ENCODE measurements at regions not wholly inside any gene's neighbourhood (a gene's known extent, or its start where the extent isn't known, plus 50 kb on each side); places are given as distances from the start of the nearest gene placed in this dataset.
"Not testable (repeated sequence)": the region's sequence is repeated elsewhere in the genome, so short reads cannot be mapped to it uniquely, and the experiment has no call there.

DNA sequence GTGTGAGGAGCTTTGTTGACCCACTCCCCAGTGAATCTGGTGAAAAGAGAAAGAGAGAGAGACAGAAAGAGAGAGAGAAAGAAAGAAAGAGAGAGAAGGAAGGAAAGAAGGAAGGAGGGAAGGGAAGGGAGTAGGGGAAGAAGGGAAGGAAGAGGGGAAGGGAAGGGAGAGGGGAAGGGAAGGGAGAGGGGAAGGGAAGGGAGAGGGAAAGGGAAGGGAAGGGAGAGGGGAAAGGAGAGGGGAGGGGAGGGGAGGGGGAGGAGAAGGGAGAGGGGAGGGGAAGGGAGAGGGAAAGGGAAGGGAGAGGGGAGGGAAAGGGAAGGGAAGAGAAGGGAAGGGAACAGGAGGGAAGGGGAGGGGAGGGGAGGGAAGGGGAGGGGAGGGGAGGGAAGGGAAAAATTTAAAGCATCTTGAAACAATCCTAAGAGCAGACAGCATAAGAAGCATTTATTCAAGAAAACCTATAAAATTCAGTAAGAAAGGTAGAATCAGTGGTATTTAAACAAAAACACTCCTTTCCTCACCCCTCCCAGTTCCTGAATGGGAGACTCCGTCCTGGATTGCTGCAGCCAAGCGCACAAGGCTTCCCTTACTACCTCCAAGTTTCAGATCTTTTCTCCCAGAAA is 846.2 kb upstream of the POM121L12 start:
- no peak for DNase-seq
- intact Hi-C loops (cut with DNase I), result no loop called here

DNA sequence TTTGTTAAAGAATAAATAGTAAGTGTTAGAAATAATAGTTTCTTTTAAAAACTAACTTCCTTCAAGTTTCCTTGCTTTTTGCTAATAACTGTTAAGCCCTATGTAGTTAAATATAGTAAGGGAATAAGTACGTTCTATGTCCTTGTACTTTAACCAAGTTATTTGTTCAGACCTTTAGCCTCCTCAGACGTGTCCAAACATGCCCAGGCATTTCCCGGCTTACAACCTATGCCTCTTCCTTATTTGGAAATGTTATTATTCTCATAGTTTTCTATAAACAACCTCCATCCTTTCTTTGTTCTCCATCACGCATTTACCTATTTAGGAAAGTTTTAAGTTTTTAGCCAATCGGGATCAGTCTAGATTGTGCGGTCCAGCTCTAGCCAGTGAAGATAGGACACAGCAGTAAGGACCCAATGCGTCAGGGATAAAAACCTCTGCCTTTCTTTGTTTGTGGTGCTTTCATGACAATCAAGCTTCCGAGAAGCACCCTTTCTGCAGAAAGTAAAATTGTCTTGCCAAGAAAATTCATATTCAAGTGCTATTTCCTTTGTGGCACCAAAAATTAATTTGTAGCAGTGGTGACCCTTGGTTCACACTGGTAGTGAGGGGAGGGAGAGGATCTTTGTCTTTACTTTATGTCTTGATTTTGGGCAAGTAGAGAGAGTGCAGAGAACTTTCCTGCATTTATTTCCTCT is 851.3 kb upstream of the POM121L12 start:
- intact Hi-C loops (cut with DNase I), result no loop called here
- DNase-seq, result no peak

DNA sequence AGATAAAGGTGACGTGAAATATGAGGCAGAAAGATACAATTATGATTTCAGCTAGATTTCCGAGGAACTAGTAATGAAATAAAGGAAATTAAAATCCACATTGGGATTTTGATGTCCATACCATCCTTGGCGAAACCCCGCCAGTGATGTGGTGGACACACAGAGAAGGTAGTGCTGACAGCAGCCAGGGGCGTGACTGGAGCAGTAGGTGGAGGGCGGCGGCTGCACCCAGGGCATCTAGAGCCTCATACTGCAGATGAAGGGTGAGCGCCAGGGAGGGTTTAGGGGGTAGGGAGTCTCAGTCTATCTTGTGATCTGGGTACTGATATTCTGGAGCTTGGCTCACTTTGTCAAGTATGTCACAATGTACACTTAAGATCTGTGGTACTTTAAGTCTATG is 855.5 kb upstream of the POM121L12 start:
- peak in 2 of 10 donors; percentile 55 to 70 for DNase-seq
- intact Hi-C loops (cut with DNase I), result no loop called here

DNA sequence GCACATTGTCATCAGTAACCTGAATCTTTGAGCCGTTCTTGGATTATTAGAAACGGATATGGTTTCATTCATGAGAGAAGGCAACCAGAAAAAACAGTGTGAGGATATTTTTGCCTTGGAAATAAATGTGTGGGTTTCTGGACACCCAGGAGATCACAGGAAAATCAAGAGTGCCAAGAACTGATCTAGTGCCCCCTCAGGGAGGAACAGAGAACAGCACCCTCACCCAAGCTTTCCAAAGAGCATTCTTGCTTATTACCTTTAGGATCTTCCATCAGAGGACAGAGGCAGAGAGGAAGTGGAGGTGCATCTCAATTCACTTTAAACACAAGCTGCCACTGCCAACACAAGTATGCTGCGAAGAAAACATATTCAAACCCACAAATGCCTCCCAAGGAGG is 851.5 kb upstream of the COBL start:
- no peak for DNase-seq
- intact Hi-C loops (cut with DNase I), result no loop called here

DNA sequence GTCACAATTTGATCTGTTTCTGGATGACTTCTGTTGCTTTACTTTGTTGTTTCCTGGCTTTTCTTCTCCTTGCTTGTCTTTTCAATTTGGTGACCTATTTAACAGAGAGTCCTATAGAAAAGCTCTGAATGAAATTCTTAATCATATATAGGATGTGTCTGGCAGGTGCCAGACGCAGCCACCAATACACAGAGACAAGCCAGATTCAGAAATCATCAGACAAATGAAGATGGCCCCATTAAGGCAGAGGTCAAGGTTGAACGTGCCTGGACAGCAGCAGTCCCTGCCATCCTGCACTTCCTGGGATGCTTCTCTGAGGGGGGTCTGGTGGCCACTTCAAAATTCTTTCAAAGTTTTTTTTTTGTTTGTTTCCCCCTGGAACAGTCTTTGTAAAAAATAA is 846.7 kb upstream of the COBL start:
- intact Hi-C loops (cut with DNase I), result no loop called here
- DNase-seq, result no peak

DNA sequence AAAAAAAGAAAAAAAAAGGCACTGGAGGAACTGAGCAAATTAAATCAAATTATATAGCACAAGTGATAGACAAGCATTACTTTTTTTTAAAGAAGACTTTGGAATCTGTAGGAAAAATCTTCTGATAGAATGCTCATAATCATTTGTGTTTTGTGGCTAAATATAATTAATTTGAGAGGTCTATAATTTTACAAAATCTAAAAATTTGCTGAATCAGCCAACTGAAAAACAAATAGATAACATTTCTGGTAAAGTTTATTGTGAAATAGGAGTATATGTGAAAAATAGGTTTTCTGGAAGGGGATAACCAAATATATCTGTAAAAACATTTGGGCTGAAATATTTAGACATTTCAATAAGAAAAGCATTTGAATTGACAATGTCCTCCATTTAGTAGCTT is 844.9 kb upstream of the COBL start:
- intact Hi-C loops (cut with DNase I), result no loop called here

DNA sequence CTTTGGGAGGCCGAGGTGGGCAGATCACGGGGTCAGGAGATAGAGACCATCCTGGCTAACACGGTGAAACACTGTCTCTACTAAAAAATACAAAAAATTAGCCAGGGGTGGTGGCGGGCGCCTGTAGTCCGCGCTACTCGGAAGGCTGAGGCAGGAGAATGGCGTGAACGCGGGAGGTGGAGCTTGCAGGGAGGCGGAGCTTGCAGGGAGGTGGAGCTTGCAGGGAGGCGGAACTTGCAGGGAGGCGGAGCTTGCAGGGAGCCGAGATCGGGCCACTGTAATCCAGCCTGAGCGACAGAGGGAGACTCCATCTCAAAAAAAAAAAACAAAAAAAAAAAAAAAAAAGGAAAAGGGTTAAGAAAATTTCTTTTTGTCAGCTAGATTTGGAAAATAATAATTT is 842.8 kb upstream of the COBL start:
- DNase-seq, result peak in 1 of 10 donors; percentile 59
- intact Hi-C loops (cut with DNase I), result not testable (repeated sequence)

More for the DNA sequence above, 844.9 kb upstream of the COBL start:
- DNase-seq, result no peak

DNA sequence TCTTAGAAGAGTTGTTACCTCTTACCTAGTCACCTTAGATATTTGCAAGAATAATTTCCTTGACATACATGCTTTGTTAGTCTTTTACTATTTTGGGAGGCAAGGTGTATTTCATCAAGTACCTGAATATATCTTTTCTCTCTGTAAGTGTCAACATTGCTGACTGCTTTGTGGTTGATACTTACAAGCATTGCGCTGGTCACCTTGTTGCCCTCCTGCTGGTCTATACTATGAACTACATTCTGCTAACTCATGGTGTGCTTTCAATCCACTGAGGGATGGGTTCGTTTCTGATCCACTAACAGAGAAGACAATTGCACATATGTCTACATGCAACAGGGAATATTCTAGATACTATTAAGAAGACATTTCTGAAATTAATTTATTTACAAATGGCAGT is 837.8 kb upstream of the COBL start:
- intact Hi-C loops (cut with DNase I), result no loop called here
- no peak for DNase-seq

DNA sequence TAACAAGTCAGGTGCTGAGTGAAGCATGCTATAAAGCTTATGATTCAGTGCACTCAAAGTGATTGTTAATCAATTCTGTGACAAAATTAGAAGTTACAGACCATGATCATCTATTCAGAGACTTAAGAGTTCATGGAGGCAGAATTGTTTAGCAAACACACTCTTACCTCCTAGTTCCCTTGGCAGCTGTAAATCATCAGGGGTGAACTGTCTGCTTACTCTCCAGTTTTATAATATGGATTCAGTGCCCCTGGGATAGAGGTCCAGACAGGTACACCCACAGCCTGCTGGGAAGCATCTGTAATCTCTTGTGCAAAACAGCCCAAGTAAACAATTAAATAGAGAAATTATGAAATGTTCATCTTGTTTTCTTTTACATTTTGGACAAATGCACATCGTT is 835.0 kb upstream of the COBL start:
- no peak for DNase-seq
- intact Hi-C loops (cut with DNase I), result no loop called here

DNA sequence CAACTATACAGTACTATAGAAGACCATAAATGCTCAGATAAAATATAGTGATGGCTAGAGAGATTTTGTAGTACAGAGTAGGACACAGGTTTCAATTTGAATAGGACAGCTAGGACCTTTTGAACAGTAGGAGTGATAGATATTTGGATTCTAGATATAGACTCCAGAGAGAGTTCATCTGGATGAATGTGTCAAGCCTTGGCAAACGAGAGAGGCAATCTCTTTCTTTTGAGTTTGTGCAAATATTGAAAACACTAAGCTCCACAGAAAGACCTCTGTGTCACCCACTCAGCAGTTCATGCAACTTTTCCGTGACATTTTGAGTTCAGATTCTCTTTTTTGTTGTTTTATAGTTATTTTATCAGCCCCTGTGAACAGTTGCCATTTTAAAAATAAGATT is 834.3 kb upstream of the COBL start:
- no peak for DNase-seq
- intact Hi-C loops (cut with DNase I), result no loop called here

DNA sequence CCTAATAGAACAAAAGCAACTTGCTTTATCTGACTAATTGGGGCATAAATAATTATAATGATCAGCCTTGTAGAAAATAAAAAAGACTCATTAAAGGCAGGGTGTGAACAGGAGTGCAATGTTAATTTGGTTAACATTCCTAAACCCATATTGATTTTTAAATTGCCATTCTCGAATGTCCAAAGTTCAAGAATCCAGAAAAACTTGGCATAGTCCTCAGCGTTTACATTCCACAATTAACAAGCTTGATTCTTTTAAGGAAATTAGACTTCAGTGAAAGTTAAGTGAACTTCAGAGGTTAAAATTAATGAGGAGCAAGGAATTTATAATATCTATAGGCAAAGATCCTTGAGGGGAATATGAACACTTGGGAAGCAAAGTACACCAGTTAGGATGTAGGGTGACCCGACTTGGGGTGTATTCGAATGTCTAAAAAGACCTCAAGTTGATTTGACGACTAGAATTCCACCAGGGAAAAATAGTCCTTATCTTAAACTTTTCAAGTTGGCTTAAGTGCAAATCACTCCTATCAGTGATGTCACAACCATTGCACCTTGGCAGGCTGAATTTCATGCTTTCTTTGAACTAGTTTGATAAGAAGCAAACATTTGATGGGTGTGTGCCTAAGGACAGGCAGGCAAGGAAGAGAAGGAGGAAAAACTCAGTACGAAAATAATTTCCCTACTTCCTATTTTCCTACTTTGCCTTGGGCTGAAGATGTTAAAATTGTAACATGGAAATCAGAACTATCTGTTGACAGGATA is 830.4 kb upstream of the COBL start:
- no peak for DNase-seq

DNA sequence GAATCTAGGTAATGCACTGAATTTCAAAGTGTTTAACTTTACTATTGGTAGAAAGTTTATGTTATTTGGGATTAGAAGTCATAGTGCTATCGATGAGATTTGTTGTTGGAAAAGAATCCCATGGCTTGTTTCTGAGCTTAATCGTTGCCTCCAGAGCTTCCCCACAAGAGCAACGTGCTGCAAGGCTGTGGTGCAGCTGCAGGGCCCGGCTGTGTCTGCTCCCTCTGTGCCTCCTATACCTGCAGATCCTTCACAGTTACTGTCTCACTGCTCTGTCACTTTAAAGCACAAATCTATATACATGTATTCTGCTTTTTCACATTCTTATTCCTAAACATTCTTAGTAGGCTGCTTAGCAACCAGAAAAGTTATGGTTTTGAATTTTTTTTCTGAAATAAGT is 826.6 kb upstream of the COBL start:
- peak in 2 of 10 donors; percentile 54 to 63 for DNase-seq
- intact Hi-C loops (cut with DNase I), result no loop called here

More for the DNA sequence above, 830.4 kb upstream of the COBL start:
- intact Hi-C loops (cut with DNase I), result no loop called here

DNA sequence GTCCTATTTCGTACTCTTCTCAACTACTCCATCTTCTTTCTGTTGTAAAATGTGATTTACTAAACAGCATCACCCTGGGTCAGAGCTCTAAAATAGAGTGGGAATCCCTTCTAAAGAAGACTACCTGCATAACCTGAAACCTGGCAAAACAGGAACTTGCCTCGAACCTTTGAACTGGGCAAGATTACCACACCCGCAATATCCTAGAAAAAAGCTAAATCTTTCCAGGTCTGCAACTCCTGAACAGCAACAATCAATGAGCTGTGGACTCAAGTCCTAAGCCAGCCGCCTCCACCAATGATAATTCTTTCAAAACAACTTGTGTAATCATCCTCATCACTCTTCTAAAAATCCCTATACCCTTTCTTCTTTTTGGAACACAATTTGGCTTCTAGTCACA is 824.2 kb upstream of the COBL start:
- DNase-seq, result no peak
- intact Hi-C loops (cut with DNase I), result no loop called here

DNA sequence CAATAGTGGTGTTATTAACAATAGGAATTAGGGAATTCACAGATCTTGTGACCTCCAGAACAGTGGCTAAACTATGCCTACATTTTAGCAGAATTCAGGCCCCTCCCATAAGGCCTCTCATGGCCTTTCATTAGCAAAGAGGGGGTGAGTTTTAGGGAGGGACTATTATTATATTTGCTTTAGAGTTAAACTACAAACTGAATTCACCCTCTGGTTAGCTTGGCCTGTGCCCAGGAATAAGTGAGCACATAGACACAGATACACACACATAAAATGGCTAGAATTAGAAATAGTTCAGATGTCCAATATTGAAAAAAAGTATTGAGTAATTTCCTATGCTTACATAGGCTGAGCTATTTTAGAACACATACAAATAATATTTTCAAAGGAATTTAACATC is 818.8 kb upstream of the COBL start:
- intact Hi-C loops (cut with DNase I), result no loop called here

DNA sequence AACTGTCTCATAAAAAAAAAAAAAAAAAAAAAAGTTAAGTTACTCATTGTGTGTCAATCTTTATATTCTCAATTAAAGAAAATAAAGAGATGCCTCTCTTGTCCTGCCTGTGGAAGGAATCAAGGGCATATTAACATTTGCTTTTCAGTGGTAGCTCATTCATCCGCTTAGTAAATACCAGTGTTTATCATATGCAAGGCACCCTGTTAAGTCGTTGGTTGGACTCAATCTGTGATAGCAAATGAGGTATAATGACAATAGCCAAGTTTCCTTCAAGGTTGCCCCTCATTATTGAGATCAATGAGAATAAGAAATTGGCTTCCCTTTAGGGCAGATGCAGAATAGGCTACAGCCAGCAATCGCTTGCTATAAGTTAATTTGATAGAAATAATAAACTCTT is 812.7 kb upstream of the COBL start:
- intact Hi-C loops (cut with DNase I), result no loop called here

More for the DNA sequence above, 818.8 kb upstream of the COBL start:
- no peak for DNase-seq

DNA sequence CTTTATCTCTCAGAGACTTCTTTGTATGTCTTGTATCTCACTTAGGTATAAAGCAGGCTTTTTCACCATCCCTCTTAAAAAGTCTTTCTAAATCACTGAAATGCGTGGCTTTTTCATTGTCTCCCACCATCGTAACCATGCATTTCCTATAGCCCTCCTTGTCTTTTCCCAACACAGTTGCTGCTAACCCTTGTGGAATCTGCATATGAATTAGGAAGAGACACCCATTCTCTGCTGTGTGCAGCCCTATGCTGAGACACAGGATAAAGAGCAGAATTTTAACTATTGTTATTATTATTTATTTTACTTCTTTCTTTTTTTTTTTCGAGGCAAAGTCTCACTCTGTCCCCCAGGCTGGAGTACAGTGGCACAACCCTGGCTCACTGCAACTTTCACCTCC is 804.3 kb upstream of the COBL start:
- no peak for DNase-seq
- intact Hi-C loops (cut with DNase I), result no loop called here

More for the DNA sequence above, 812.7 kb upstream of the COBL start:
- no peak for DNase-seq

DNA sequence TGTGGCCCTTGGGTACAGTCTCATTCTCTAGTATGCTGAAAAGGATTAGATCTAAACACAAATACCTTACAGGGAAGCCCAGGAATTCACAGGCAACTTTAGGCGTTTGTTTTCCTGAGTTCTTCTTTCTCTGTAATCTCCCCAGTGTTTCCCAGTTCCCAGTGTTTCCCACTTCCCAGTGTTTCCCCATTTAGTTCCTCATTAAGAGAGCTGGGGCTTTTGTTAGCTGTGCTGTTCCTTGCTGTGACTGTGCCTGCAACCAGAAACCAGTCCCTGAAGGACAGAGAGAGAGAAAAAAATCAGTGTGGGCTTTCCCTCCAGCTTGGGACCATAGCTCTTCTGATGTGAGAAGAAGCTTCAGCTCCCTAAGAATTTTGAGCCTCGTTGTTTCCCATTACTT is 802.9 kb upstream of the COBL start:
- intact Hi-C loops (cut with DNase I), result no loop called here
- DNase-seq, result no peak

DNA sequence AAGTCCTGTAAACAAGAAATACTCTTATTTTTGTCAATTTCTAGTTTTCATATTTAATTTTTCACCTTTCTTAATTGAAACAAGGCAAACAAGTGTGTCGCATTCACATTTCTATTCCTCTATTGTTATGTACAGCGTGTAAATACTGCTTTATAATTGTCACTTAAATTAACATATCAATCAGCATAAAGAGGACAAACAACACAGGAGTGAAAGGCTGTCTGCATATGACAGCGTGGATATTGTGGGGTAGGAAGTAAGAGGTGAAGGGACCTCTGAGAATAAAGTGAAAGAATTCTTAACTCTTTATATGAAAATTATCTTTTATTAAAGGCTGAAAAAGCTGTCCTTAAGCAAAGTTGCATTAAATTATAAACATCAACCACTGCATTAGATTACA is 797.9 kb upstream of the COBL start:
- DNase-seq, result no peak
- intact Hi-C loops (cut with DNase I), result no loop called here

DNA sequence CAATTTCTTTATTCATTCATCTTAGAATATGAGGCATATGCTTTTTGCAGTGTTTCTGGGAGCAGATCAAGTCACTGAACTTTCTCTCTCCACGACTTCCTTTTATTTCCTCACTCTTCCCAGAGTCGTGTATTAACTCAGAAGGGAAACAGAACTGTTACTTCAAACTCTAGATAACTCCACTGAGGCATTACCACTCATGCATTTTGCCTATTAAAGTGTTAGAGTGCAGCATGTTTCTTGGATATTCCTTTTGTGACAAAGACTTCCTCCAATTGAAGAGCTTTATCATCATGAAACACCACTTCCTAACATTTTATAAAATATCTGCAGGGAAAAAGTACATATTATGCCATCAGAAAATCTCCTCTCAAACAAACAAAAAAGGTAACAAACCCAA is 797.4 kb upstream of the COBL start:
- intact Hi-C loops (cut with DNase I), result no loop called here
- DNase-seq, result no peak

DNA sequence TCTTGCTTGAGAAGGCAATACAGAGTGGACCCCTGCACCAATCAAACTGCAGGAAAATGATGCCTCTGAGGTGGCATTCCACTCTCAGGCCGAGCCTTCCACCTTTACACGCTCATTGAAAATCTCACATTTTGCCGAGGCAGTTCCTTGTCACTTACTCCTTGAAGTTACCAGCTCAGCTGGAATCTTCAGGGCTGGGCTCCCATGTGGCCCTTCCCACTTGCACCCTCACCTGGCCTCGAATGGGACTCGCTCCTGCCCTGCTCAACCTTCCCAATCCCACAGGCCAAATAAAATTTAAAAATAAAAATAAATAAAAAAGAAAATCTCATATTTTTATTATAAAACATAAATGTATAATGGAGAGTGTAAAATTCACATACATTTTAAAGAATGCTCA is 790.7 kb upstream of the COBL start:
- intact Hi-C loops (cut with DNase I), result no loop called here
- DNase-seq, result peak in 1 of 10 donors; percentile 60

DNA sequence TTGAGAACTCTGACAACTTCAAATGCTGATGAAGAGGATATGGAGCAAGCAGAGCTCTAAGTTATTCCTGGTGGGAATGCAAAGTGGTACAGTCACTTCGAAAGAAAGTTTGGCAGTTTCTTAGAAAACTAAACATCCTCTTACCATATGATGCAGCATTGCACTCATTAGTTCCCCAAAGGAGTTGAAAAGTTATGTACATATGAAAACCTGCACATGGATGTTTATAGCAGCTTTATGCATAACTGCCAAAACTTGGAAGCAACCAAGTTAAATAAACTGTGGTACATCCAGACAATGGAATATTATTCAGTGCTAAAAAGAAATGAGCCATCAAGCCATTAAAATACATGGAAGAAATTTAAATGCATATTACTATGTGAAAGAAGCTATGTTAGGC is 779.3 kb upstream of the COBL start:
- intact Hi-C loops (cut with DNase I), result no loop called here
- no peak for DNase-seq

DNA sequence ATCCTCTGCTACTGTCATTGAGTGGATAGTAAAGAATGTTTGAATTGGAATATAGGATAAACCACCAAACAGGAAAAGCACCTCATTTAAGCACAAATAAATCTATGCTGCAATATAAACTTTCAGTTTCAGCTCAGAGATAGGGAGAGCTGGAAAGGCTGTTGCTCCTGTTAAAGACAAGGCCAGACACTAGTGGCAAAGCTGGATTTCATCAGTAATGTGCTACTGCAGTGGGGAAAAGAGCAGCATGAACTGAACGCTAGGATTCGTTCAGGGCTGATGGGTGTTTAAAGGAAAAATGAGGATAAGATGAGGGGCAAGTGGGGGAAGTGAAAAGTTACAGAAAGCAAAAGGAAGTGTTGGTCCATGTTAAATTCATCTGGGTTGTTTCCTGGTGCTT is 775.4 kb upstream of the COBL start:
- no peak for DNase-seq
- intact Hi-C loops (cut with DNase I), result no loop called here

Measured in posterior cingulate gyrus (tissue), 11 donors.